ENCODE measurements at regions not wholly inside any gene's neighbourhood (a gene's known extent, or its start where the extent isn't known, plus 50 kb on each side); places are given as distances from the start of the nearest gene placed in this dataset.

- TF ChIP-seq CTCF (IDR thresholded peaks at IDR 0.05), result no peak
- no peak for TF ChIP-seq POLR2A (IDR thresholded peaks at IDR 0.05)
Observed at GRCh38 chr11:41935795-41936194, 476.3 kb upstream of the LRRC4C start.

Data from Peyer's patch (tissue), 4 donors.